Activated naive CD8-positive, alpha-beta T cell treated with anti-CD3 and anti-CD28 coated beads for 36 hours (primary cell): ENCODE measurements at regions not wholly inside any gene's neighbourhood (a gene's known extent, or its start where the extent isn't known, plus 50 kb on each side); places are given as distances from the start of the nearest gene placed in this dataset.

Source experiments
- DNase-seq: peaks from one replicate; pipeline ENCODE4 v3.0.0; 2021
- H3K27ac Mint-ChIP-seq: one replicate; pipeline ENCODE4 v1.8.0; 2022; ENCODE audit warnings: mild to moderate bottlenecking, moderate library complexity, mixed read lengths
- H3K27me3 Mint-ChIP-seq: one replicate; pipeline ENCODE4 v1.8.0; 2022; ENCODE audit warnings: mild to moderate bottlenecking, mixed read lengths
- H3K36me3 Mint-ChIP-seq: one replicate; pipeline ENCODE4 v1.8.0; 2021; ENCODE audit warnings: mild to moderate bottlenecking, mixed read lengths
- H3K4me1 Mint-ChIP-seq: one replicate; pipeline ENCODE4 v1.8.0; 2021; ENCODE audit warnings: mixed read lengths
- H3K4me3 Mint-ChIP-seq: one replicate; pipeline ENCODE4 v1.8.0; 2022; ENCODE audit warnings: mild to moderate bottlenecking, moderate library complexity, mixed read lengths
- H3K9me3 Mint-ChIP-seq: one replicate; pipeline ENCODE4 v1.8.0; 2022; ENCODE audit warnings: mixed read lengths

- Mint-ChIP-seq H3K4me1 (peaks cover 6% of the 10 kb centered on the region), H3K9me3 (no peaks in the 10 kb centered on the region), H3K4me3 (no peak overlapping the region), H3K27ac (no peak overlapping the region), H3K27me3 (no peaks in the 10 kb centered on the region), H3K36me3 (no peaks in the 10 kb centered on the region)
- DNase-seq = no peak
Measured at GRCh38 chr2:60400462-60401246, 152.8 kb downstream of the BCL11A start.

- Mint-ChIP-seq H3K4me1 (no peaks in the 10 kb centered on the region), H3K4me3 (no peak overlapping the region), H3K9me3 (no peaks in the 10 kb centered on the region), H3K36me3 (no peaks in the 10 kb centered on the region), H3K27ac (no peak overlapping the region), H3K27me3 (peaks cover 8% of the 10 kb centered on the region)
- no peak for DNase-seq
Measured at GRCh38 chr2:60394463-60394862, 159.0 kb downstream of the BCL11A start.

- no peaks in the 10 kb centered on the region for H3K36me3 Mint-ChIP-seq
- H3K27ac Mint-ChIP-seq = no peak overlapping the region
- H3K4me3 Mint-ChIP-seq = no peak overlapping the region
- H3K27me3 Mint-ChIP-seq = peaks cover 8% of the 10 kb centered on the region
- no peaks in the 10 kb centered on the region for H3K9me3 Mint-ChIP-seq
- no peaks in the 10 kb centered on the region for H3K4me1 Mint-ChIP-seq
- DNase-seq = no peak
Measured at GRCh38 chr2:60391649-60392375, 161.6 kb downstream of the BCL11A start.

- H3K4me1 Mint-ChIP-seq = no peaks in the 10 kb centered on the region
- no peaks in the 10 kb centered on the region for H3K9me3 Mint-ChIP-seq
- no peak overlapping the region for H3K4me3 Mint-ChIP-seq
- DNase-seq = no peak
- H3K27me3 Mint-ChIP-seq = peaks cover 8% of the 10 kb centered on the region
- no peaks in the 10 kb centered on the region for H3K36me3 Mint-ChIP-seq
- no peak overlapping the region for H3K27ac Mint-ChIP-seq
Measured at GRCh38 chr2:60391230-60391629, 162.2 kb downstream of the BCL11A start.

- H3K36me3 Mint-ChIP-seq = no peaks in the 10 kb centered on the region
- peaks cover 9% of the 10 kb centered on the region for H3K27me3 Mint-ChIP-seq
- H3K27ac Mint-ChIP-seq = no peak overlapping the region
- no peaks in the 10 kb centered on the region for H3K9me3 Mint-ChIP-seq
- no peaks in the 10 kb centered on the region for H3K4me1 Mint-ChIP-seq
- DNase-seq = no peak
- no peak overlapping the region for H3K4me3 Mint-ChIP-seq
Measured at GRCh38 chr2:60386436-60386835, 167.0 kb downstream of the BCL11A start.

- Mint-ChIP-seq H3K4me1 (no peaks in the 10 kb centered on the region), H3K9me3 (no peaks in the 10 kb centered on the region), H3K36me3 (no peaks in the 10 kb centered on the region), H3K4me3 (no peak overlapping the region), H3K27ac (no peak overlapping the region), H3K27me3 (peaks cover 5% of the 10 kb centered on the region)
- no peak for DNase-seq
Measured at GRCh38 chr2:60385648-60386047, 167.8 kb downstream of the BCL11A start.

- no peak for DNase-seq
- Mint-ChIP-seq H3K4me3 (no peak overlapping the region), H3K9me3 (no peaks in the 10 kb centered on the region), H3K27me3 (peaks cover 5% of the 10 kb centered on the region), H3K4me1 (no peaks in the 10 kb centered on the region), H3K36me3 (no peaks in the 10 kb centered on the region), H3K27ac (no peak overlapping the region)
Measured at GRCh38 chr2:60383401-60384143, 169.9 kb downstream of the BCL11A start.

- Mint-ChIP-seq H3K36me3 (no peaks in the 10 kb centered on the region), H3K27ac (no peak overlapping the region), H3K9me3 (no peaks in the 10 kb centered on the region), H3K27me3 (peaks cover 5% of the 10 kb centered on the region), H3K4me1 (no peaks in the 10 kb centered on the region), H3K4me3 (no peak overlapping the region)
- no peak for DNase-seq
Measured at GRCh38 chr2:60380411-60380810, 173.0 kb downstream of the BCL11A start.

GRCh38 chr2:60379684-60380083 lies 173.8 kb downstream of the BCL11A start:
- Mint-ChIP-seq H3K4me3 (no peak overlapping the region), H3K36me3 (no peaks in the 10 kb centered on the region), H3K9me3 (no peaks in the 10 kb centered on the region), H3K27ac (no peak overlapping the region), H3K4me1 (no peaks in the 10 kb centered on the region), H3K27me3 (peaks cover 5% of the 10 kb centered on the region)
- no peak for DNase-seq

GRCh38 chr2:60379216-60379615 lies 174.2 kb downstream of the BCL11A start:
- Mint-ChIP-seq H3K36me3 (no peaks in the 10 kb centered on the region), H3K4me1 (no peaks in the 10 kb centered on the region), H3K27ac (no peak overlapping the region), H3K4me3 (no peak overlapping the region), H3K27me3 (peaks cover 5% of the 10 kb centered on the region), H3K9me3 (no peaks in the 10 kb centered on the region)
- no peak for DNase-seq

GRCh38 chr2:60377825-60378224 lies 175.6 kb downstream of the BCL11A start:
- Mint-ChIP-seq H3K27ac (no peak overlapping the region), H3K9me3 (no peaks in the 10 kb centered on the region), H3K27me3 (no peaks in the 10 kb centered on the region), H3K4me3 (no peak overlapping the region), H3K36me3 (no peaks in the 10 kb centered on the region), H3K4me1 (no peaks in the 10 kb centered on the region)
- no peak for DNase-seq

- Mint-ChIP-seq H3K9me3 (no peaks in the 10 kb centered on the region), H3K36me3 (no peaks in the 10 kb centered on the region), H3K27me3 (no peaks in the 10 kb centered on the region), H3K27ac (no peak overlapping the region), H3K4me3 (no peak overlapping the region), H3K4me1 (no peaks in the 10 kb centered on the region)
- no peak for DNase-seq
Measured at GRCh38 chr2:60376252-60376651, 177.2 kb downstream of the BCL11A start.

- no peaks in the 10 kb centered on the region for H3K4me1 Mint-ChIP-seq
Measured at GRCh38 chr2:60371681-60372080, 181.8 kb downstream of the BCL11A start.

GRCh38 chr2:60371219-60371618 lies 182.2 kb downstream of the BCL11A start:
- H3K4me1 Mint-ChIP-seq = no peaks in the 10 kb centered on the region
- H3K27ac Mint-ChIP-seq = peak overlapping the region; percentile 19
- H3K36me3 Mint-ChIP-seq = no peaks in the 10 kb centered on the region
- no peaks in the 10 kb centered on the region for H3K9me3 Mint-ChIP-seq
- H3K27me3 Mint-ChIP-seq = no peaks in the 10 kb centered on the region
- H3K4me3 Mint-ChIP-seq = no peak overlapping the region
- DNase-seq = no peak

More at GRCh38 chr2:60371681-60372080, 181.8 kb downstream of the BCL11A start:
- no peaks in the 10 kb centered on the region for H3K9me3 Mint-ChIP-seq
- no peak overlapping the region for H3K27ac Mint-ChIP-seq
- H3K36me3 Mint-ChIP-seq = no peaks in the 10 kb centered on the region
- no peaks in the 10 kb centered on the region for H3K27me3 Mint-ChIP-seq
- no peak overlapping the region for H3K4me3 Mint-ChIP-seq
- no peak for DNase-seq

GRCh38 chr2:60370814-60371213 lies 182.6 kb downstream of the BCL11A start:
- Mint-ChIP-seq H3K4me3 (no peak overlapping the region), H3K9me3 (no peaks in the 10 kb centered on the region), H3K4me1 (no peaks in the 10 kb centered on the region), H3K36me3 (no peaks in the 10 kb centered on the region), H3K27me3 (no peaks in the 10 kb centered on the region), H3K27ac (peak overlapping the region; percentile 19)
- DNase-seq = no peak
